SK-N-MC (cell line): ENCODE measurements at regions not wholly inside any gene's neighbourhood (a gene's known extent, or its start where the extent isn't known, plus 50 kb on each side); places are given as distances from the start of the nearest gene placed in this dataset.

Experiments used
- DNase-seq: peaks from one replicate; pipeline ENCODE4 v3.0.0-alpha.2; 2011; ENCODE audit warnings: low read depth, low spot score
- H3K27ac ChIP-seq: fragments of 200-600 bp; sonication (generic); 2 replicates; pipeline ENCODE4 v1.5.1; 2016; ENCODE audit warnings: mixed run types
- H3K36me3 ChIP-seq: fragments of 200-600 bp; sonication (generic); 2 replicates; pipeline ENCODE4 v1.6.1; 2017; ENCODE audit warnings: antibody characterized with exemption, low read length, mixed read lengths; ENCODE audit not compliant: insufficient read depth
- H3K4me3 ChIP-seq: fragments of 200-600 bp; sonication (generic); 2 replicates; pipeline ENCODE4 v1.5.1; 2016
- H3K9ac ChIP-seq: fragments of 200-600 bp; sonication (generic); 2 replicates; pipeline ENCODE4 v1.8.0; 2017; ENCODE audit warnings: mixed run types, mixed read lengths; ENCODE audit not compliant: insufficient read length
- H3K9me3 ChIP-seq: fragments of 200-600 bp; sonication (generic); 2 replicates; pipeline ENCODE4 v1.6.1; 2017; ENCODE audit warnings: low read depth, mild to moderate bottlenecking, antibody characterized with exemption, low read length, moderate library complexity, mixed read lengths
- EZH2 ChIP-seq: fragments of 200-600 bp; sonication (generic); IDR thresholded peaks from one replicate; pipeline ENCODE4 v1.6.1; 2017; ENCODE audit warnings: antibody characterized with exemption
- FOXP2 ChIP-seq: optimal IDR thresholded peaks from 2 replicates; pipeline ENCODE3; 2011; ENCODE audit warnings: mild to moderate bottlenecking, moderate library complexity; ENCODE audit not compliant: insufficient read depth; ENCODE audit errors: extremely low read length, control extremely low read depth
- POLR2AphosphoS5 ChIP-seq: IDR thresholded peaks from 2 replicates; pipeline ENCODE4 v1.6.1; 2012; ENCODE audit warnings: mild to moderate bottlenecking, low read depth, low read length, borderline replicate concordance

GRCh38 chr14:58966997-58967396 is 221.5 kb upstream of the DAAM1 start:
- Histone ChIP-seq H3K4me3 (no peak overlapping the region), H3K9ac (no peak overlapping the region), H3K36me3 (no peaks in the 10 kb centered on the region), H3K27ac (no peak overlapping the region), H3K9me3 (no peaks in the 10 kb centered on the region)
- no peak for DNase-seq
- no peak for TF ChIP-seq EZH2

- Histone ChIP-seq H3K4me3 (no peak overlapping the region), H3K9me3 (no peaks in the 10 kb centered on the region), H3K36me3 (no peaks in the 10 kb centered on the region), H3K9ac (no peak overlapping the region), H3K27ac (no peak overlapping the region)
- TF ChIP-seq EZH2 = no peak
- TF ChIP-seq FOXP2 = no peak
- no peak for TF ChIP-seq POLR2AphosphoS5
- no peak for DNase-seq
Measured at GRCh38 chr14:58969951-58970751, 218.3 kb upstream of the DAAM1 start.

GRCh38 chr14:58972233-58973017 is 216.0 kb upstream of the DAAM1 start:
- no peak overlapping the region for H3K4me3 ChIP-seq
- H3K36me3 ChIP-seq = no peaks in the 10 kb centered on the region
- no peak for DNase-seq
- no peak overlapping the region for H3K27ac ChIP-seq
- H3K9ac ChIP-seq = no peak overlapping the region
- no peaks in the 10 kb centered on the region for H3K9me3 ChIP-seq
- TF ChIP-seq EZH2 (no peak), FOXP2 (no peak), POLR2AphosphoS5 (no peak)

- no peak for TF ChIP-seq FOXP2
- TF ChIP-seq EZH2 = no peak
- TF ChIP-seq POLR2AphosphoS5 = no peak
- Histone ChIP-seq H3K27ac (no peak overlapping the region), H3K4me3 (no peak overlapping the region), H3K36me3 (no peaks in the 10 kb centered on the region), H3K9ac (no peak overlapping the region), H3K9me3 (no peaks in the 10 kb centered on the region)
- DNase-seq = no peak
Measured at GRCh38 chr14:58977366-58977765, 211.1 kb upstream of the DAAM1 start.

- Histone ChIP-seq H3K4me3 (no peak overlapping the region), H3K27ac (no peak overlapping the region), H3K36me3 (no peaks in the 10 kb centered on the region), H3K9ac (no peak overlapping the region), H3K9me3 (no peaks in the 10 kb centered on the region)
- TF ChIP-seq EZH2 = no peak
- no peak for TF ChIP-seq POLR2AphosphoS5
- TF ChIP-seq FOXP2 = no peak
- DNase-seq = no peak
Measured at GRCh38 chr14:58978343-58978742, 210.1 kb upstream of the DAAM1 start.

GRCh38 chr14:58979325-58979724 is 209.1 kb upstream of the DAAM1 start:
- Histone ChIP-seq H3K27ac (no peak overlapping the region), H3K4me3 (no peak overlapping the region), H3K9me3 (no peaks in the 10 kb centered on the region), H3K36me3 (no peaks in the 10 kb centered on the region), H3K9ac (no peak overlapping the region)
- no peak for DNase-seq
- TF ChIP-seq EZH2 = no peak
- no peak for TF ChIP-seq FOXP2
- TF ChIP-seq POLR2AphosphoS5 = no peak

- Histone ChIP-seq H3K9ac (no peak overlapping the region), H3K27ac (no peak overlapping the region), H3K9me3 (no peaks in the 10 kb centered on the region), H3K36me3 (no peaks in the 10 kb centered on the region), H3K4me3 (no peak overlapping the region)
- TF ChIP-seq FOXP2 (no peak), EZH2 (no peak), POLR2AphosphoS5 (no peak)
- no peak for DNase-seq
Measured at GRCh38 chr14:58981840-58982239, 206.6 kb upstream of the DAAM1 start.

- no peak overlapping the region for H3K27ac ChIP-seq
- no peaks in the 10 kb centered on the region for H3K36me3 ChIP-seq
- no peak for DNase-seq
- no peak overlapping the region for H3K9ac ChIP-seq
- no peaks in the 10 kb centered on the region for H3K9me3 ChIP-seq
- no peak for TF ChIP-seq EZH2
- TF ChIP-seq POLR2AphosphoS5 = no peak
- no peak for TF ChIP-seq FOXP2
- no peak overlapping the region for H3K4me3 ChIP-seq
Measured at GRCh38 chr14:58985786-58986185, 202.7 kb upstream of the DAAM1 start.
